ENCODE measurements at regions not wholly inside any gene's neighbourhood (a gene's known extent, or its start where the extent isn't known, plus 50 kb on each side); places are given as distances from the start of the nearest gene placed in this dataset.

DNA sequence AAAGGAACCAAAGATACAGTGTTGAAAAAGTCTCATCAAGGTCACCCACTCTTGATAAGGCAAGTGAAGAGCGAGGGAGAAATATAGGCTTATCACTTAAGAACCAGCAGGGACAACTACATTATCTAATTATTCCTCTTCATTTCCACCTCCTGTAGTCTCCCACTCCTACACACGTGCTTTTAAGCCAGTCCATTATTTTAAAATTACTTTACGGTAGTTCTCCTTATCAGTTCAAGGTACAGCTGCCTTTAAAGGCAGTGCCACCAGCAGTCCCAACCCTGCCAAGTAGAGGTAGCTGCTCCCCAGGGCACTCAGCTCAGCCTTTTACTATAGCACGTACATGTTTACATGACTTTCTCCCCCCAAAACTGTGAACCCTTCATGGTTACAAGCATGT is 161.5 kb upstream of the BLID start:
- TF ChIP-seq RARB (CRISPR knock-in tag; IDR thresholded peaks at IDR 0.05) (no peak), TCF4 (CRISPR knock-in tag; IDR thresholded peaks at IDR 0.05; ENCODE audit: borderline replicate concordance) (no peak), OSR1 (CRISPR knock-in tag; IDR thresholded peaks at IDR 0.05) (no peak), PATZ1 (CRISPR knock-in tag; IDR thresholded peaks at IDR 0.05; ENCODE audit: borderline replicate concordance) (no peak)

All from SK-N-SH treated with all-trans-retinoic acid at 6 μM for 48 hours (cell line).